HEK293 (cell line): ENCODE measurements at regions not wholly inside any gene's neighbourhood (a gene's known extent, or its start where the extent isn't known, plus 50 kb on each side); places are given as distances from the start of the nearest gene placed in this dataset.
A peak's percentile ranks its signal among the peaks of the same experiment; 100 is the strongest.

ENCODE experiments used
- CTCF ChIA-PET: fragments of 350-600 bp; formaldehyde crosslinking; extraction: SDS; loops from one replicate; lab custom pipeline; 2021; ENCODE audit warnings: antibody characterized with exemption; lab: Yijun Ruan, JAX
- POLR2A ChIA-PET: fragments of 300-600 bp; formaldehyde crosslinking; extraction: SDS; loops from one replicate; lab custom pipeline; 2020; ENCODE audit warnings: antibody characterized with exemption, inconsistent platforms; lab: Yijun Ruan, JAX
- H3K27ac ChIP-seq: fragments of 200-500 bp; sonication (Bioruptor generic); 2 replicates; pipeline ENCODE4 v1.5.1; 2014; ENCODE audit warnings: low read depth, low read length, control low read depth, inconsistent platforms; ENCODE audit errors: extremely low read depth
- H3K36me3 ChIP-seq, 2 experiments: fragments of 200-500 bp in 1 of 2; sonication (Bioruptor generic) in 1 of 2; 1 replicate in 1 of 2; 2 replicates in 1 of 2; pipeline ENCODE4 v1.5.1; 2014 to 2017; ENCODE audit warnings: inconsistent platforms in 2 of 2, low read length in 2 of 2; ENCODE audit not compliant: control insufficient read depth in 2 of 2, insufficient read depth in 1 of 2
- H3K4me1 ChIP-seq: fragments of 200-500 bp; sonication (Bioruptor generic); 2 replicates; pipeline ENCODE4 v1.5.1; 2014; ENCODE audit warnings: mild to moderate bottlenecking, low read length, inconsistent platforms; ENCODE audit not compliant: control insufficient read depth, insufficient read depth
- H3K4me3 ChIP-seq: 2 replicates; pipeline ENCODE4 v1.5.1; 2011; ENCODE audit warnings: low read depth, mild to moderate bottlenecking, control low read depth, low read length, moderate library complexity
- H3K9me3 ChIP-seq: fragments of 200-500 bp; sonication (Bioruptor generic); 2 replicates; pipeline ENCODE4 v1.5.1; 2014; ENCODE audit warnings: low read depth, low read length, inconsistent platforms; ENCODE audit not compliant: control insufficient read depth, insufficient read depth
- EGR2 ChIP-seq: fragments of 450-650 bp; formaldehyde crosslinking; IDR thresholded peaks from 2 replicates; pipeline ENCODE4 v1.5.1; 2016; ENCODE audit warnings: low read depth, missing biosample characterization, missing genetic modification characterization
- IKZF3 ChIP-seq: fragments of 450-650 bp; IDR thresholded peaks from 2 replicates; pipeline ENCODE4 v1.5.0; 2018; ENCODE audit warnings: missing biosample characterization, mild to moderate bottlenecking, missing genetic modification characterization, moderate library complexity
- OSR2 ChIP-seq: fragments of 450-650 bp; formaldehyde crosslinking; IDR thresholded peaks from 2 replicates; pipeline ENCODE4 v1.5.1; 2016; ENCODE audit warnings: missing biosample characterization, missing genetic modification characterization
- YY1 ChIP-seq: fragments of 450-650 bp; formaldehyde crosslinking; IDR thresholded peaks from 2 replicates; pipeline ENCODE4 v1.5.1; 2018; ENCODE audit warnings: missing biosample characterization, missing genetic modification characterization
- ZBTB1 ChIP-seq: fragments of 450-650 bp; formaldehyde crosslinking; IDR thresholded peaks from 2 replicates; pipeline ENCODE4 v1.5.1; 2016; ENCODE audit warnings: missing biosample characterization, missing genetic modification characterization
- ZBTB8A ChIP-seq: fragments of 450-650 bp; formaldehyde crosslinking; IDR thresholded peaks from 2 replicates; pipeline ENCODE4 v1.5.1; 2016; ENCODE audit warnings: missing biosample characterization, missing genetic modification characterization
- ZEB2 ChIP-seq: fragments of 450-650 bp; formaldehyde crosslinking; IDR thresholded peaks from 2 replicates; pipeline ENCODE4 v1.5.1; 2016; ENCODE audit warnings: missing biosample characterization, missing genetic modification characterization
- ZNF155 ChIP-seq: fragments of 450-650 bp; formaldehyde crosslinking; IDR thresholded peaks from 2 replicates; pipeline ENCODE4 v1.5.1; 2016; ENCODE audit warnings: missing biosample characterization, missing genetic modification characterization
- ZNF223 ChIP-seq: fragments of 450-650 bp; formaldehyde crosslinking; IDR thresholded peaks from 2 replicates; pipeline ENCODE4 v1.5.1; 2016; ENCODE audit warnings: missing biosample characterization, missing genetic modification characterization
- ZNF248 ChIP-seq: fragments of 450-650 bp; formaldehyde crosslinking; IDR thresholded peaks from 2 replicates; pipeline ENCODE4 v1.5.1; 2017; ENCODE audit warnings: missing biosample characterization, missing genetic modification characterization
- ZNF350 ChIP-seq: fragments of 450-650 bp; formaldehyde crosslinking; IDR thresholded peaks from 2 replicates; pipeline ENCODE4 v1.5.0; 2017; ENCODE audit warnings: missing biosample characterization, mild to moderate bottlenecking, missing genetic modification characterization
- ZNF423 ChIP-seq: fragments of 450-650 bp; formaldehyde crosslinking; IDR thresholded peaks from 2 replicates; pipeline ENCODE4 v1.5.1; 2016; ENCODE audit warnings: missing biosample characterization, missing genetic modification characterization
- ZNF530 ChIP-seq: fragments of 450-650 bp; formaldehyde crosslinking; IDR thresholded peaks from 2 replicates; pipeline ENCODE4 v1.5.1; 2016; ENCODE audit warnings: low read depth, missing biosample characterization, missing genetic modification characterization
- ZNF623 ChIP-seq: fragments of 450-650 bp; formaldehyde crosslinking; IDR thresholded peaks from 2 replicates; pipeline ENCODE4 v1.5.1; 2016; ENCODE audit warnings: missing biosample characterization, missing genetic modification characterization
- ZNF707 ChIP-seq: fragments of 450-650 bp; formaldehyde crosslinking; IDR thresholded peaks from 2 replicates; pipeline ENCODE4 v1.5.1; 2016; ENCODE audit warnings: missing biosample characterization, missing genetic modification characterization
- ZNF747 ChIP-seq: fragments of 450-650 bp; formaldehyde crosslinking; IDR thresholded peaks from 2 replicates; pipeline ENCODE4 v1.5.1; 2016; ENCODE audit warnings: missing biosample characterization, missing genetic modification characterization
- ZNF830 ChIP-seq: fragments of 450-650 bp; IDR thresholded peaks from 2 replicates; pipeline ENCODE4 v1.5.0; 2018; ENCODE audit warnings: missing biosample characterization, missing genetic modification characterization, low read depth, mild to moderate bottlenecking, moderate library complexity
- TF ChIP-seq, protein P1 (sequence below): fragments of 450-650 bp; formaldehyde crosslinking; optimal IDR thresholded peaks from 2 replicates; pipeline ENCODE3; 2016; ENCODE audit warnings: missing biosample characterization, mild to moderate bottlenecking, missing genetic modification characterization
- TF ChIP-seq, protein P2 (sequence below): fragments of 450-650 bp; formaldehyde crosslinking; IDR thresholded peaks from 2 replicates; pipeline ENCODE4 v1.5.1; 2016; ENCODE audit warnings: missing biosample characterization, missing genetic modification characterization
- TF ChIP-seq, protein P3 (sequence below): fragments of 450-650 bp; formaldehyde crosslinking; IDR thresholded peaks from 2 replicates; pipeline ENCODE4 v1.5.1; 2016; ENCODE audit warnings: missing biosample characterization, missing genetic modification characterization
- TF ChIP-seq, protein P4 (sequence below): fragments of 450-650 bp; formaldehyde crosslinking; IDR thresholded peaks from 2 replicates; pipeline ENCODE4 v1.5.1; 2016; ENCODE audit warnings: missing biosample characterization, missing genetic modification characterization, borderline replicate concordance

DNA sequence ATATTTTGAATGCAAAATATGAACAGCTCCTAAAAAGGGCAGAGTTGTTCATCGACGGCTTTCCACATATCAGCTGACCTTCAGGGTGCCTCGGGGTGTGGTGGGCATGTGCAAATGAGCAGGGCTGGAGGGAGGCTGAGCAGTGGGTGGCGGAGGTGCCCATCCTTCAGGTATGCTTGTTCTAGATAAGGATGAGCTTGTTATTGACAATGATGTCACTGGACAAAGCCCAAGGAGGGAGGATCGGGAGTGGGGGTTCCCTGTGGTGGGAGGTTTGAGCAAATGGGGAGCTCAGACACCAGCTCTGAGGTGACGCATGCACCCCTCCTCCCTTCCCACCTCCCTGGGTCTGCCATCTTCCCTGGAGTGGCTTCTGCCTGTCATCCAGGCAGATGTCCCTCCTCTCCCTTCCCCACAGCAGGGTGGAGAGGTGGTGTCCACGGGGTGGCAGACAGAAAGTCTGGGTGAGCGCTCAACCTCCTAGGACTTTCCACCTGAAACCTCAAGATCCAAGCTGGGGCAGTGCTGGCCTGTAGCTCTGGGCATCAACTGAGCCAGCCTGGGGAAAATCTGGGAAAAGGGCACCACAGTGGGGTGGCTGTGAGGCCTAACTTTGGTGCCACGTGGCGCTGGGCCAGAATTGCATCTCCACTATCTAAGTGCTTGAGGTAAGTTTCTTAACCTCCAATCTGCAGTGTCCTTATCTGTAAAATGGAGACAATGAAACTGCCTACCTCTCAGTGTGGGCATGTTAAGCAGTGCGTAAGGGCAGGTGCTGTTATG is 106.3 kb upstream of the THY1 start:
- CTCF ChIA-PET: no interaction called here
- Histone ChIP-seq H3K27ac (no peak overlapping the region), H3K4me3 (no peak overlapping the region), H3K4me1 (no peaks in the 10 kb centered on the region)
- TF ChIP-seq EGR2 (tag by site-specific recombination): peak; percentile 33; the same call in 1 of the 2 replicates
- TF ChIP-seq YY1 (tag by site-specific recombination): no peak
- TF ChIP-seq, all 188 proteins: peak for 1
- no peaks in the 10 kb centered on the region for H3K36me3 ChIP-seq
- POLR2A ChIA-PET: no interaction called here
- H3K9me3 ChIP-seq: no peaks in the 10 kb centered on the region

DNA sequence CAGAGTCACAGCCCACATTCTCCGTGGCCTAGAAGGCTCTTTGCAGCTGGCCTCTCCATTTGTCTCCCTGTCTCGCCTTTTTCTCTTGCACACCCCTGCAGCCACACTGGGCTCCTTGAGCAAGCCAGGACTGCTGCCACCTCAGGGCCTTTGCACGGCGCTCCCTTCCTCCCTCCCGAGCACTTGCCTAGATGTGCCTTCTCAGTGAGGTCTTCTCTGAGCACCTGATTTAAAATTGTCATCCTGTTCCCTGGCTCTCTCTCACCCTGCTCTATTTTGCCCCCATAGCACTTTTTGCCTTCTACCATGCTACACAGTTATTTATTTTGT is 102.9 kb upstream of the THY1 start:
- Histone ChIP-seq H3K4me3 (no peak overlapping the region), H3K36me3 (no peaks in the 10 kb centered on the region), H3K9me3 (no peaks in the 10 kb centered on the region), H3K4me1 (no peaks in the 10 kb centered on the region)
- TF ChIP-seq ZEB2 (tag by site-specific recombination): no peak
- TF ChIP-seq ZNF623 (tag by site-specific recombination): peak; percentile 67
- TF ChIP-seq, all 188 proteins: peak for 1
- no peak overlapping the region for H3K27ac ChIP-seq
- ChIA-PET POLR2A (no interaction called here), CTCF (interaction anchor here (3.5 kb wide), 1 partner anchor 8 kb away, joined by 19 read pairs; no protein-coding TSS in a partner anchor)

DNA sequence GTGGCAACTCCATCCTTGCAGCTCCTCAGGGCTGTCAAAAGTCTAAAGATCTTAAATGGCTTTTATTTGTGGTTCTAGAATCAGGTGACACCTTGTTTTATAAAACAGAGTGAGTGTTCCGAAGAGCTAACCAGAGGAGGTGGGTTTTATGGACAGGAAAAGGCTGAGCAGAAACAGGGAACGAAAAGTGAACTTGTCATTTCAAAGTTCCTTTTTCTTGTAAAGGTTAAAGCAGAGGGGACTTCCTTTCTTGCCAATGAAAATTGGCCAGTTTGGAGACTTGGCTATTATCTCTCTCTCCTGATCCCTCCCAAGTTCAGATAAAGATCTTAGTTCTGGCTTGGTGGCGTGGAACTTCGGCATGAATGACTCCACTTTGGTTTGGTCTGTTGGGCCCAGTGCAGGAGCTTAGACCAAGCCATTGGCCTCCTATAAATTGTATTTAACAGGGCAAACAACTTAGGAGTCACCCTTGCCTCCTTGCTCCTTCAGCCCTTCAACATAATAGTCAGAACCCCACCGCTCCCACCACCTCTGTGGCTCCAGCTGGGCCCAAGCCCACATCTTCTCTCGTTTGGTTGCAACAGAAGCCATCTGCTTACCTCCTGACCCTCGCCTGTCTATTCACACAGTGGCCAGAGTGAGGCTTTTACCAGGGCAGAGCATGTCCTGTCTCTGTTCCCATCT is 102.4 kb upstream of the THY1 start:
- POLR2A ChIA-PET: no interaction called here
- Histone ChIP-seq H3K9me3 (no peaks in the 10 kb centered on the region), H3K36me3 (no peaks in the 10 kb centered on the region), H3K27ac (no peak overlapping the region), H3K4me1 (no peaks in the 10 kb centered on the region), H3K4me3 (no peak overlapping the region)
- CTCF ChIA-PET: interaction anchor here (0.5 to 3.5 kb wide), 3 partner anchors 9 to 115 kb away, joined by 3 to 19 read pairs (median 4); no protein-coding TSS in a partner anchor
- TF ChIP-seq ZNF223 (tag by site-specific recombination): no peak
- TF ChIP-seq ZNF248 (tag by site-specific recombination): no peak
- TF ChIP-seq OSR2 (tag by site-specific recombination): no peak
- no peak for TF ChIP-seq ZBTB8A (tag by site-specific recombination)
- TF ChIP-seq IKZF3: no peak
- TF ChIP-seq ZNF423 (tag by site-specific recombination): no peak
- TF ChIP-seq ZNF530 (tag by site-specific recombination): no peak
- TF ChIP-seq ZNF707 (tag by site-specific recombination): no peak
- TF ChIP-seq, protein P1, sequence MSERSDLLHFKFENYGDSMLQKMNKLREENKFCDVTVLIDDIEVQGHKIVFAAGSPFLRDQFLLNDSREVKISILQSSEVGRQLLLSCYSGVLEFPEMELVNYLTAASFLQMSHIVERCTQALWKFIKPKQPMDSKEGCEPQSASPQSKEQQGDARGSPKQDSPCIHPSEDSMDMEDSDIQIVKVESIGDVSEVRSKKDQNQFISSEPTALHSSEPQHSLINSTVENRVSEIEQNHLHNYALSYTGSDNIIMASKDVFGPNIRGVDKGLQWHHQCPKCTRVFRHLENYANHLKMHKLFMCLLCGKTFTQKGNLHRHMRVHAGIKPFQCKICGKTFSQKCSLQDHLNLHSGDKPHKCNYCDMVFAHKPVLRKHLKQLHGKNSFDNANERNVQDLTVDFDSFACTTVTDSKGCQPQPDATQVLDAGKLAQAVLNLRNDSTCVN (tag by site-specific recombination): no peak
- TF ChIP-seq ZNF155: no peak
- no peak for TF ChIP-seq ZNF747 (tag by site-specific recombination)
- TF ChIP-seq, protein P2, sequence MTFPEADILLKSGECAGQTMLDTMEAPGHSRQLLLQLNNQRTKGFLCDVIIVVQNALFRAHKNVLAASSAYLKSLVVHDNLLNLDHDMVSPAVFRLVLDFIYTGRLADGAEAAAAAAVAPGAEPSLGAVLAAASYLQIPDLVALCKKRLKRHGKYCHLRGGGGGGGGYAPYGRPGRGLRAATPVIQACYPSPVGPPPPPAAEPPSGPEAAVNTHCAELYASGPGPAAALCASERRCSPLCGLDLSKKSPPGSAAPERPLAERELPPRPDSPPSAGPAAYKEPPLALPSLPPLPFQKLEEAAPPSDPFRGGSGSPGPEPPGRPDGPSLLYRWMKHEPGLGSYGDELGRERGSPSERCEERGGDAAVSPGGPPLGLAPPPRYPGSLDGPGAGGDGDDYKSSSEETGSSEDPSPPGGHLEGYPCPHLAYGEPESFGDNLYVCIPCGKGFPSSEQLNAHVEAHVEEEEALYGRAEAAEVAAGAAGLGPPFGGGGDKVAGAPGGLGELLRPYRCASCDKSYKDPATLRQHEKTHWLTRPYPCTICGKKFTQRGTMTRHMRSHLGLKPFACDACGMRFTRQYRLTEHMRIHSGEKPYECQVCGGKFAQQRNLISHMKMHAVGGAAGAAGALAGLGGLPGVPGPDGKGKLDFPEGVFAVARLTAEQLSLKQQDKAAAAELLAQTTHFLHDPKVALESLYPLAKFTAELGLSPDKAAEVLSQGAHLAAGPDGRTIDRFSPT (tag by site-specific recombination): no peak
- TF ChIP-seq ZNF830 (tag by site-specific recombination): no peak
- no peak for TF ChIP-seq ZBTB1
- TF ChIP-seq, protein P3, sequence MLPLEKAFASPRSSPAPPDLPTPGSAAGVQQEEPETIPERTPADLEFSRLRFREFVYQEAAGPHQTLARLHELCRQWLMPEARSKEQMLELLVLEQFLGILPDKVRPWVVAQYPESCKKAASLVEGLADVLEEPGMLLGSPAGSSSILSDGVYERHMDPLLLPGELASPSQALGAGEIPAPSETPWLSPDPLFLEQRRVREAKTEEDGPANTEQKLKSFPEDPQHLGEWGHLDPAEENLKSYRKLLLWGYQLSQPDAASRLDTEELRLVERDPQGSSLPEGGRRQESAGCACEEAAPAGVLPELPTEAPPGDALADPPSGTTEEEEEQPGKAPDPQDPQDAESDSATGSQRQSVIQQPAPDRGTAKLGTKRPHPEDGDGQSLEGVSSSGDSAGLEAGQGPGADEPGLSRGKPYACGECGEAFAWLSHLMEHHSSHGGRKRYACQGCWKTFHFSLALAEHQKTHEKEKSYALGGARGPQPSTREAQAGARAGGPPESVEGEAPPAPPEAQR (tag by site-specific recombination): no peak
- TF ChIP-seq, protein P4, sequence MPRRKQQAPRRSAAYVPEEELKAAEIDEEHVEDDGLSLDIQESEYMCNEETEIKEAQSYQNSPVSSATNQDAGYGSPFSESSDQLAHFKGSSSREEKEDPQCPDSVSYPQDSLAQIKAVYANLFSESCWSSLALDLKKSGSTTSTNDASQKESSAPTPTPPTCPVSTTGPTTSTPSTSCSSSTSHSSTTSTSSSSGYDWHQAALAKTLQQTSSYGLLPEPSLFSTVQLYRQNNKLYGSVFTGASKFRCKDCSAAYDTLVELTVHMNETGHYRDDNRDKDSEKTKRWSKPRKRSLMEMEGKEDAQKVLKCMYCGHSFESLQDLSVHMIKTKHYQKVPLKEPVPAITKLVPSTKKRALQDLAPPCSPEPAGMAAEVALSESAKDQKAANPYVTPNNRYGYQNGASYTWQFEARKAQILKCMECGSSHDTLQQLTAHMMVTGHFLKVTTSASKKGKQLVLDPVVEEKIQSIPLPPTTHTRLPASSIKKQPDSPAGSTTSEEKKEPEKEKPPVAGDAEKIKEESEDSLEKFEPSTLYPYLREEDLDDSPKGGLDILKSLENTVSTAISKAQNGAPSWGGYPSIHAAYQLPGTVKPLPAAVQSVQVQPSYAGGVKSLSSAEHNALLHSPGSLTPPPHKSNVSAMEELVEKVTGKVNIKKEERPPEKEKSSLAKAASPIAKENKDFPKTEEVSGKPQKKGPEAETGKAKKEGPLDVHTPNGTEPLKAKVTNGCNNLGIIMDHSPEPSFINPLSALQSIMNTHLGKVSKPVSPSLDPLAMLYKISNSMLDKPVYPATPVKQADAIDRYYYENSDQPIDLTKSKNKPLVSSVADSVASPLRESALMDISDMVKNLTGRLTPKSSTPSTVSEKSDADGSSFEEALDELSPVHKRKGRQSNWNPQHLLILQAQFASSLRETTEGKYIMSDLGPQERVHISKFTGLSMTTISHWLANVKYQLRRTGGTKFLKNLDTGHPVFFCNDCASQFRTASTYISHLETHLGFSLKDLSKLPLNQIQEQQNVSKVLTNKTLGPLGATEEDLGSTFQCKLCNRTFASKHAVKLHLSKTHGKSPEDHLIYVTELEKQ (tag by site-specific recombination): no peak
- TF ChIP-seq ZNF350 (tag by site-specific recombination): no peak
